Fibroblast of villous mesenchyme (primary cell): ENCODE measurements at regions not wholly inside any gene's neighbourhood (a gene's known extent, or its start where the extent isn't known, plus 50 kb on each side); places are given as distances from the start of the nearest gene placed in this dataset.

Experiments
- DNase-seq: peaks from one replicate; pipeline ENCODE4 v3.0.0-alpha.2; 2010; ENCODE audit warnings: low read depth
- H3K4me3 ChIP-seq: 2 replicates; pipeline ENCODE4 v1.5.1; 2011; ENCODE audit warnings: low read depth, mild to moderate bottlenecking, low read length
- CTCF ChIP-seq: IDR thresholded peaks from 2 replicates; pipeline ENCODE4 v1.5.1; 2012; ENCODE audit warnings: low read depth, mild to moderate bottlenecking, low read length; ENCODE audit not compliant: insufficient read depth

DNA sequence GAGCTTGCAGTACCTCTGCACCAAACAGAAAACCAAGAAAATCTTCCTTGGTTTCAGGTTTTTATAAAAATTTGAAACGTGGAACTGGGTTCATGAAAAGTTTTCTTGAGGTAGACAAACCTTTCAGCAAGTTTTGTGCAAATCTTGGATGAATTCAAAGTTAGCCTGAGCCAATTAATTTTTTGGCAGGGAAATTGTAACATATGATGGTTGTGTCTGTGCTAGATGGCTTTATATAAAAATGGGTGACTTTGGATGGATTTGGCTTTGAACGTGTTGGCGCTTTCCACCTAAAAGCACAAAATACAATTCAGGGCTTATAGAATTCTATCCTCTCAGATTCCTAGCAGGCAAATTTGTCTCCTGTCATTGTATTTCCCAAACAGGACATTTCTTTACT lies 524.4 kb downstream of the CAAP1 start:
- H3K4me3 ChIP-seq = no peak overlapping the region
- TF ChIP-seq CTCF = no peak
- no peak for DNase-seq

DNA sequence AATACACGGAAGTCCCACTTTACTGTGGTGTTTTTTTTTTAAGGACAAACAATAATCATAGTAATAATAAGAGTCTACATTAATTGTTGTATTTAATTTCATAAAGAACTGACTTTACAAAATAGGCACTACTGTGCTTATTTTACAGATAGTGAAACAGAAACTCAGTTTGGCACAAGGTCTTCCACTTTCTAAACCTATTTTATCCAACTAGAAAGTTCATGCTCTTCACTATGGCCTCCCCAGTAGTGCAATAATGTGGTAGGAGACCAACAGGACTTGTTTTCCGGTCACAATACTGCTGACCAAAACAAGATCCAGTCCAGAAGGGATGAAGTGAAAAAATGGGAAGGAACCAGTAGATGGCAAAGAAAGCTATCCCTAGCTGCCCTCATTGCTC lies 531.6 kb downstream of the CAAP1 start:
- no peak overlapping the region for H3K4me3 ChIP-seq
- DNase-seq = no peak
- TF ChIP-seq CTCF = no peak

- no peak for TF ChIP-seq CTCF
- H3K4me3 ChIP-seq = no peak overlapping the region
- DNase-seq = no peak
Measured at GRCh38 chr9:26358836-26359235, 533.8 kb downstream of the CAAP1 start.

DNA sequence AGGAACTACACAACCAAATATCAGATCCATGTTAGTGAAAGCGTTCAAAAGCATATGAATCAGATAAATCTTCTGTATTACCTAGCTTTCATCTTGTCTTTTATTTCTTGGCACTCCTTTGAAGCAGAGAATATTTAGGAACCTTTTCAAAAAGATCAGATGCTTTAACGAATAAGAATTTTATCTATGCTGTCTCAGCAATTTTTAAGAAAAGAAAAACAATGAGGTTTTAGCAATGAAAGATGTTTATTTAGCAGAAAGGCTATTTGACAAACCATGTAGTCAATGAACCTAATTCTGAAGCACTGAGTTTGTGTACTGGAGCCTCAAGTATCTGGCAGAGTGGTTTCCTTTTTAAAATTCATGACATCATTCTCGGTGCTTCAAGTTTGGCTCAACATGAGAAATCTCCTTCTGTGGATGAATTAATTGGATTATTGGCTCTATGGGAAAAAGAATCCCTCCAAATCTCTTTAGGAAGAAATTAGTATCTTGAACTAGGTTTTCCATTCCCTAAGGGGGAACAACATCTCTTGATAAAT lies 534.7 kb downstream of the CAAP1 start:
- DNase-seq = no peak
- no peak for TF ChIP-seq CTCF

GRCh38 chr9:26356491-26356890 lies 536.1 kb downstream of the CAAP1 start:
- DNase-seq = no peak
- TF ChIP-seq CTCF = no peak

More for the DNA sequence above, 534.7 kb downstream of the CAAP1 start:
- no peak overlapping the region for H3K4me3 ChIP-seq

GRCh38 chr9:26346942-26347477 lies 545.6 kb downstream of the CAAP1 start:
- H3K4me3 ChIP-seq = no peak overlapping the region
- TF ChIP-seq CTCF = no peak
- no peak for DNase-seq

More at GRCh38 chr9:26356491-26356890, 536.1 kb downstream of the CAAP1 start:
- H3K4me3 ChIP-seq = no peak overlapping the region

DNA sequence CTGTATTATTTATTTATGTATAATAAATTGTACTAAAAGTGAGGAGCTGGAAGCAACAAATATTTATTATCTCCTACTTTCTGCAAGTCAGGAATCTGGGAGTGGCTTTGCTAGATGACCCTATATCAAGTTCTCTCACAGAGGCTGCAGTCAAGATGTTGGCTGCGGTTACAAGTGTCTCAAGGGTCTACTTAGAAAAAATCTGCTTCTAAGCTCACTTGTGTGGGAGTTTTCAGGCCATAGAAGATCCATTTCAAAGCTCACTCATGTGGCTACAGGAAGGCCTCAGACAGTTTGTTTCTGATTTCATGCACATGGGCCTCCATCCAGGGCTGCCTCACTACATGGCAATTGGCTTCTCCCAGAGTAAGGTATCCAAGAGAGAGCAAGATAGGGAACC lies 551.1 kb downstream of the CAAP1 start:
- DNase-seq = no peak
- no peak overlapping the region for H3K4me3 ChIP-seq
- TF ChIP-seq CTCF = no peak
